ENCODE measurements at regions not wholly inside any gene's neighbourhood (a gene's known extent, or its start where the extent isn't known, plus 50 kb on each side); places are given as distances from the start of the nearest gene placed in this dataset.
"Not testable (repeated sequence)": the region's sequence is repeated elsewhere in the genome, so short reads cannot be mapped to it uniquely, and the experiment has no call there.

GRCh38 chr7:41438705-41439514 lies 264.0 kb downstream of the INHBA start:
- CTCF ChIA-PET = interaction anchor here (0.9 kb wide), 1 partner anchor 51 kb away, joined by 3 read pairs; no protein-coding TSS in a partner anchor
- TF ChIP-seq, protein P1, sequence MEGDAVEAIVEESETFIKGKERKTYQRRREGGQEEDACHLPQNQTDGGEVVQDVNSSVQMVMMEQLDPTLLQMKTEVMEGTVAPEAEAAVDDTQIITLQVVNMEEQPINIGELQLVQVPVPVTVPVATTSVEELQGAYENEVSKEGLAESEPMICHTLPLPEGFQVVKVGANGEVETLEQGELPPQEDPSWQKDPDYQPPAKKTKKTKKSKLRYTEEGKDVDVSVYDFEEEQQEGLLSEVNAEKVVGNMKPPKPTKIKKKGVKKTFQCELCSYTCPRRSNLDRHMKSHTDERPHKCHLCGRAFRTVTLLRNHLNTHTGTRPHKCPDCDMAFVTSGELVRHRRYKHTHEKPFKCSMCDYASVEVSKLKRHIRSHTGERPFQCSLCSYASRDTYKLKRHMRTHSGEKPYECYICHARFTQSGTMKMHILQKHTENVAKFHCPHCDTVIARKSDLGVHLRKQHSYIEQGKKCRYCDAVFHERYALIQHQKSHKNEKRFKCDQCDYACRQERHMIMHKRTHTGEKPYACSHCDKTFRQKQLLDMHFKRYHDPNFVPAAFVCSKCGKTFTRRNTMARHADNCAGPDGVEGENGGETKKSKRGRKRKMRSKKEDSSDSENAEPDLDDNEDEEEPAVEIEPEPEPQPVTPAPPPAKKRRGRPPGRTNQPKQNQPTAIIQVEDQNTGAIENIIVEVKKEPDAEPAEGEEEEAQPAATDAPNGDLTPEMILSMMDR (IDR thresholded peaks at IDR 0.05; ENCODE audit: control extremely low read depth, extremely low read depth, low read depth, missing control alignments) = no peak
- DNase-seq (ENCODE audit: extremely low spot score) = no peak
- POLR2A ChIA-PET = no interaction called here

GRCh38 chr7:41437257-41438196 lies 265.4 kb downstream of the INHBA start:
- ChIA-PET CTCF (no interaction called here), POLR2A (no interaction called here)
- DNase-seq (ENCODE audit: extremely low spot score) = no peak
- TF ChIP-seq, protein P1 (IDR thresholded peaks at IDR 0.05; ENCODE audit: control extremely low read depth, extremely low read depth, low read depth, missing control alignments) = no peak

DNA sequence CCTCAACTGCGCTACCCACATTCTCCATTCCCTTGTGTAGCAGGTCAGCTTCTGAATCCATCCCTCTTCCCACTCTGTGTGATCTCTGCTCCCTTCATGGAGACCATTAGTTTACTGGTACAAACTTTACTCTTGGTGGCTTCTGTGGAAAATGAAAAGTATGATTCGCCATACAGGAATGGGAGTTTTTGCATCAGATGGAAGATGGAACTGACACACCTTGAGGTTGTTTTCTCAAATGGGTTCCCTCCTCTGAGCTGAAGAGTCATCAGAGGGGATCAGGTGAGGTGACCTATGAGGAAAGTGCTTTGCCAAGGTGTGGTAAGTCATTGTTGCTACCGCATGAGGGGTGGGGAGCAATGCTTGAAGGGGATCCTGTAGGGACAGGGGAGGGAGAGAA lies 266.8 kb downstream of the INHBA start:
- TF ChIP-seq, protein P1 (IDR thresholded peaks at IDR 0.05; ENCODE audit: control extremely low read depth, extremely low read depth, low read depth, missing control alignments) = no peak
- ChIA-PET CTCF (no interaction called here), POLR2A (no interaction called here)
- DNase-seq (ENCODE audit: extremely low spot score) = no peak

GRCh38 chr7:41435020-41435419 lies 267.9 kb downstream of the INHBA start:
- DNase-seq (ENCODE audit: extremely low spot score); POLR2A ChIA-PET; CTCF ChIA-PET: not testable (repeated sequence)

DNA sequence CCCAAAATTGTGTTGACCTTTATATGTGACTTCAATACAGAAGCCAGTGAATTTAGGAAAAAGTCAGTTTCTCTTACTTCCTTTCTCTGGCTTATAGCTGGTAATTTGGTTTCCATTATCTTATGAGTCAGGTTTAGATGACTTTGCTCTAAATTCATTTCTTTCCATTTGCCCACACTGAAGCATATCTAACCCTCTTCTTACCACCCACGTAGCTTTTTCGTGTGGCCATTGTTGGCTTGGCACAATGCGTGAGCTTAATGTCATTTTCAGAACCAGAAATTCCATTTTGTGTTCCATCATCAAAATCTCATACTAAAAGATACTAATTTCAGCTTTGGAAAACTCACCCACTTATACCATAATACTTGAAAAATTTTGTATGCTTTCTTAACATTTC lies 271.2 kb downstream of the INHBA start:
- ChIA-PET POLR2A (no interaction called here), CTCF (interaction anchor here (1.0 kb wide), 1 partner anchor 9 kb away, joined by 3 read pairs; no protein-coding TSS in a partner anchor)

GRCh38 chr7:41428381-41428780 lies 274.5 kb downstream of the INHBA start:
- no peak for DNase-seq (ENCODE audit: extremely low spot score)
- ChIA-PET POLR2A (no interaction called here), CTCF (interaction anchor here (1.2 to 1.6 kb wide), 2 partner anchors 12 to 21 kb away, joined by 3 to 5 read pairs; no protein-coding TSS in a partner anchor)
- TF ChIP-seq, protein P1 (IDR thresholded peaks at IDR 0.05; ENCODE audit: control extremely low read depth, extremely low read depth, low read depth, missing control alignments) = no peak

More for the DNA sequence above, 271.2 kb downstream of the INHBA start:
- TF ChIP-seq, protein P1 (IDR thresholded peaks at IDR 0.05; ENCODE audit: control extremely low read depth, extremely low read depth, low read depth, missing control alignments) = no peak
- no peak for DNase-seq (ENCODE audit: extremely low spot score)

Measured in GM10248 (cell line).